GM21786 (cell line): ENCODE measurements at regions not wholly inside any gene's neighbourhood (a gene's known extent, or its start where the extent isn't known, plus 50 kb on each side); places are given as distances from the start of the nearest gene placed in this dataset.

Source experiments
- ATAC-seq: cut with Tn5 transposase; IDR thresholded peaks from one replicate; pipeline ENCODE4 v1.9.1; 2021; ENCODE audit not compliant: unreplicated experiment

DNA sequence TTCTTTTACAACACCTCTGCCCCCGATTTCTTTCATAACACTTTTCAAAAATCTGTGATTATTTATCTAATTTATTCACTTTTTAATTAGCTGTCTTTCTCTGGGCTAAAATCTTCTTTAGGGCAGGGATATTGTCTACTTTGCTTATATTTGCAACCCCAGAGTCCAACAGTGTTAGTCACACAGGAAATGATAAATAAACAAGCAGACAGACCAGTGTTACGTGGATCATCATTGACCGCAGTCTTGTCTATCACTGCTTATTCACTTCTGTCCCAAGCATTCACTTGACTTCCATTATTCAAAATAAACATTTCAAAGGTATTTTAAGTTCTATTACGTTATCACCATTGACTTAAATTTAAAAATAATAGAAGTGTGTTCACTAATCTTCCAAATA, 237.6 kb upstream of the UBE2E3 start:
- ATAC-seq: no peak

DNA sequence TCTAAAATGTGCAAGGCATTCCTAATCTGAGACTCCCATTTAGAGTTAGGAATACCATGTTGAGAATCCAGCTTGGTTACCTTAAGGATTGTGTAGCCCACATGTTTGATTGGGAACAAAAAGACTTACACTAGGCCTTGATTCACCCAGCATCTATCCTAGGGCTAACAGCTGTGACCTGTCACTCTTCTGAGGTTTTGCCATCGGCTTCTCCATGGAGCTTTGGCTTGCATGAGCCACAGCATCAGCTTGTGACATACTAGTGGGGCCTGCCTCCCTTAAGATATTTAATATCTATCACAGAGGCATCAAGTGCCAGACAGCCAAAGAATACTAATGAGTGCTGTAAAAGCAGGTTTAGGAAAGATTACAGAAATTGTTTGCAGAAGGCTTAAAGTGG, 241.3 kb upstream of the UBE2E3 start:
- ATAC-seq: no peak

DNA sequence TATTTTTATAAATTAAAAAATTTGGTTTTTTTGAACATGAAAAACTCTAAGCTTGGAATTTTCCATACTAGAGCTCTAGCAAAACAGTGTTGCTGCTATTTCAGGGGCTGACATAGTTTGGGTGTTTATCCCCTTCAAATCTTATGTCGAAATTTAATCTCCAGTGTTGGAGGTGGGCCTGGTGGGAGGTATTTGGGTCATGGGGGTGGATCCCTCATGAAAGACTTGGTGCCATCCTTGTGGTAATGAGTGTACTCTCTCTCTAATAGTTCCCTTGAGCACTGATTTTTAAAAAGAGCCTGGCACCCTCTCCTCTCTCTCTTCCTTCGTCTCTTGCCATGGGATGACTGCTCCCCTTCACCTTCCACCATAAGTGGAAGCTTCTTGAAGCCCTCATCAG, 244.6 kb upstream of the UBE2E3 start:
- ATAC-seq: no peak

DNA sequence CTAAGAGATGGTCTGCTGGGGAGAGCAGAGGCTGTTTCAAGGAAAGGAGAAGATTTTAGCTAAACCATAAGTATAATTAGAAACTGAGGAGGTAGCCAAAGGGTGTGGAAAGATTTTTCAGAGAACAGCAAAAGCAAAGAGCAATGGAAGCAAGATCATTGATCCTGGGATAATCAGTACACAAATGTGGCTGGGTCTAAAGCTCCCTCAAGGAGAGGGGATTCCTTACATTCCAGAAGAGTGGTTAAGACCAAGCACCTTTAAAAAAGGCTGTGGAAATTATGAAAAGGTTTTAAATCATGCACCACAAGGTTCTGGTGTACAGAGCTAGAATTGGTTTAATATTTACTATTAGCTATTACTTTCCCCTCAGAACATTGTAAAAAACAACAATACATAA, 246.0 kb upstream of the UBE2E3 start:
- ATAC-seq: no peak

DNA sequence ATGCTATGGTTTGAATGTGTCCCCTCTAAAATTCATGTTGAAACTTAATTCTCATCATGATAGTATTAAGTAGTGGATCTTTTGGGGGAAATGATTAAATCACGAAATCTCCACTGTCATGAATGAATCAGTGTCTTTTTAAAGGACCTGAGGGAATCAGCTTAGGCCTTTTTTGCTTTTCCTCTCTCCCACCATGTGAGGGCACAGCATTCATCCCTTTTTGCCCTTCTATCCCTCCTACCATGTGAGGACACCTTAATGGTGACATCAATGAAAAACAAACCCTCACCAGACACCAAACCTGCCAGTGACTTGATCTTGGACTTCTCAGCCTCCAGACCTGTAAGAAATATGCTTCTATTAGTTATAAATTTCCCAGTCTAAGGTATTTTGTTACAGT, 247.1 kb upstream of the UBE2E3 start:
- ATAC-seq: no peak

DNA sequence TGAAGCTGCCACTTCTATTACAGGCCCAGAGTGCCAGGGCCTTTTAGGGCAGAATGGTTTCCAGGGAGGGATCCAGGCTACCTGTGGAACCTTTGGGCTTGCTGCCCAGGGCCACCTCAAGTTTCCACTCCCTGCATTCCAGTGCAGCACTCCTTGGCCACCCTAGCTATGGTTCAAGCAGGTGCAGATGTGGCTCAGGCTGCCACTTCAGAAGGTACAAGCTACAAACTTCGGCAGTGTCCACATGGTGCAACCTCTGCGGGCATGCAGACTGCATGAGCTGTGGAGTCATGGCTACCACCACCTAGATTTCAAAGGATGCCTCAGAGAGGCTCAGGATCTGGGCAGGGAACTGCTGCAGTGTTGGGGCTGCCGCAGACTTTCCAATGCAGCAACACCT, 248.1 kb upstream of the UBE2E3 start:
- no peak for ATAC-seq

DNA sequence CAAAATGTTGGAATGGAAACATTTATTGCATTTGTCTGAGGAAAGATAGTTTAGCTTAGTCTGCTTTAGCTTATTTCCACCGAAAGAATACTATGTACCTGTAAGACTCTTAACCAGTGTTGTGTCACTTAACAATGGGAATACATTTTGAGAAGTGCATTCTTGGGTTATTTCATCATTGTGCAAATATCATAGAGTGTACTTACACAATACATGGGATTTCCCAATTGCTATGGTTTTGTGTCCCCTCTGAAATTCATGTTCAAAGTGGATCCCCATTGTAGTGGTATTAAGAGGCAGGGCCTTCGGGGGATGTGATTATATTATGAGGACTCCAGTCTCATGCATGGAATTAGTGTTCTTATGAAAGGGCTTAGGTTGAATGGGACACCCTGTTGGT, 249.4 kb upstream of the UBE2E3 start:
- ATAC-seq: no peak

DNA sequence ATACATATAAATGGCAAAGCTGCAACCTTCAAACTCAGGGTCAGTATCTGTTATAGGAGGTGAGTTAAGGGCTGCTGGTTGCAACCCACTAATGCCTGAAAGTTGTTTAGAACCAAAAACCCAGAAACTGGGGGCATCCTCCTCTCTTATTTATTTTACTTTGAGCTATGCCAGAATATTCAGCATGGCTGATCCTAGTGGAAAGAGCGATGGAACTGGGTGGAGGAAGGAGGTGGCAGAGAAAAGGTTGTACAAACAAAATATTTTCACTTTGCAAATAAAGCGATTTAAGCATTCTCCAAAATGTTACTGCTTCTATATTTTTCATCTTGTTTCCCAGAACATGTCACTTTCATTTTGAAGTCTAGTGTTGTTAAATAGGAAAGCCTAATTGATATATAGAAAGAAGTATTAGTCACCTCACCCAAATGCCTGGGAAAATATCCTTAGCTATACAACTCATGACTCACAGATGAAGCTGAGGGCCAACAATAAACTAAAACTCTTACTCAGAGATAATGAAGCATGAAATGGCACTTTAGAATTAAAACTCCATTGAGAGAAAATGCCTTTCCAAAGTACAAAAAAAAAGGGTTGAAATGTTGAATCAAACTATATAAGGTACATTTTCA, 251.4 kb upstream of the UBE2E3 start:
- no peak for ATAC-seq

DNA sequence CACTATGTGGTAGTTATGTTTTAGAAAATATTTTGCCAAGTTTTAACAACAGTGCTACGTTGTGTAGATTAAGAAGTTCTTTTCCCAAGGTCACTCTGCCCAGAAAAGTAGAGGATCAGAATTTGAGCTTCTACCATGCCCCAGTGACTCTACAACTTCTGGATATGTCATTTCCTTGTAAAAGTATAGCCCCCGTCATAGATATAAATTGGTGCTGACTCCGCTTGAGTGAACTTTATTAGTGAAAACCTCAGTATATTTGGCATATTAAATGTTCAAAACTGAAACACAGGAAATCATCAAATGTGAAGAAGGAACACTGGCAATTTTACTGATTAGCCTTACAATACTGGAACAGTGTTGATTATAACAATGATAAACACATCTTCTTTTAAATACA, 256.7 kb upstream of the UBE2E3 start:
- no peak for ATAC-seq

DNA sequence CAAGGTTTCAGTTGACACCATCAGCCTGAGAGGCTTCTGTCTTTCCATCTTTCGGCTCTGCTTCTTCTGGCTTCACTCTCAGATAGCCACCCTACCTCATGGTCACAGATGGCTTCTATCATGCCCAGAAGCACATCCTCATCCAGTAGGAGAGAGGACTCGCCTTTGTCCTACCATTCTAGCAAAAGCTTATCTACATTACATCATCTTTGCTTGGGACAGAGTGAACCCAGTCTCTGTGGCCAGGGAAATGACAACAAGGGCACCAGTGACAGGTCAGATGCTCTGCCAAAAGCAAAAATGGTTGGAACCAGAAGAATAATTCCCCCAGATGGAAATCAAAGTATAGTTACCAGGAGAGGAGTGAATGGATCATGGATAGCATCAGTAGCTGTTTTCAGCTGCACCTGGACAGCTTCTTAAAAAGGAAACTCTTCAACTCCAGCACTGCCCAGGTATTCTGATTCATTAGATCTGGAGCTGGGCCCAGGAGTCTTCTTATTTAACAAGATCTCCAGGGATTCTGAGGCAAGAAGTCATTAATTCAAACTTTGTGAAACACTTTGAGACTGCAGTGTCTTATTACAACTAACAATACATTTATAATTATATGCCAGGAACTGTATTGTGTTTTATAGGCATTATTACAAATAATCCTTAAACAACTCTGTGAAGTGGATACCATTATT, 257.7 kb upstream of the UBE2E3 start:
- no peak for ATAC-seq

DNA sequence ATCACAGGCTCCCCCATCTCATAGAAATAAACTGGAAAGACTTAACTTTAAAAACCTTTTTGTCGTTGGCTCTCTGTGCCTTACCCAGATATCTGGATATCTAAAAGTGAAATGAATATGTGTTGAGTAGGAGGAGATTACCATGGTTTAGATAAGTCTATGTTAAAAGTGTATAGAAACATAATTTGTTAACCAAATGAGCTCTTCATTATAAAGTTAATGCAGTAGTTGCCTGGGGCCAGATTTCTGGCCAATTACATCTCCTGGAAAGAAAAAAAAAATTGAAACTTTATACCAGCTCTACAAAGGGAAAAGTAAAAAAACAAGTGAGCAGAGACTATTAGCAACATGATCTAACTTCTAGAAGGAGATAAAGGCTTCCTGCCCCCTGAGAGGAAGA, 259.6 kb upstream of the UBE2E3 start:
- no peak for ATAC-seq

DNA sequence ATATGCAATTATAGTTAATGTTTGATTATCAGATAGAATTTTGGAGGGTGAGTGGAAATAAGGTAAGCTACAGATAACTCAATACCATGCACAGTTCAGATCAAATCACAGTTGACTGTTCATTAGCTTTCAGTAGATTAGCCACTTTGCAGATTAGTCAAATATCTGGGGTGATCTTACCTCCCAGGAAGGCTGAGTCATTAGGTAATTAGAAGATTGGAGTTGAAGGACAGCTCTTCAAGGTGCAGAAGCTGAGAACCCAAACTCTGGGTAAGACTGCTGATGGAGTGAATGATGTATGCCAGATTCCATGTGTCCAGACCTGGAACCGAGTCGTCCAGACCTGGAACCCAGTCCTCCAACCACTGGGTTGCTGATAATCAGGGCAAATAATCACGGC, 262.8 kb upstream of the UBE2E3 start:
- ATAC-seq: no peak

DNA sequence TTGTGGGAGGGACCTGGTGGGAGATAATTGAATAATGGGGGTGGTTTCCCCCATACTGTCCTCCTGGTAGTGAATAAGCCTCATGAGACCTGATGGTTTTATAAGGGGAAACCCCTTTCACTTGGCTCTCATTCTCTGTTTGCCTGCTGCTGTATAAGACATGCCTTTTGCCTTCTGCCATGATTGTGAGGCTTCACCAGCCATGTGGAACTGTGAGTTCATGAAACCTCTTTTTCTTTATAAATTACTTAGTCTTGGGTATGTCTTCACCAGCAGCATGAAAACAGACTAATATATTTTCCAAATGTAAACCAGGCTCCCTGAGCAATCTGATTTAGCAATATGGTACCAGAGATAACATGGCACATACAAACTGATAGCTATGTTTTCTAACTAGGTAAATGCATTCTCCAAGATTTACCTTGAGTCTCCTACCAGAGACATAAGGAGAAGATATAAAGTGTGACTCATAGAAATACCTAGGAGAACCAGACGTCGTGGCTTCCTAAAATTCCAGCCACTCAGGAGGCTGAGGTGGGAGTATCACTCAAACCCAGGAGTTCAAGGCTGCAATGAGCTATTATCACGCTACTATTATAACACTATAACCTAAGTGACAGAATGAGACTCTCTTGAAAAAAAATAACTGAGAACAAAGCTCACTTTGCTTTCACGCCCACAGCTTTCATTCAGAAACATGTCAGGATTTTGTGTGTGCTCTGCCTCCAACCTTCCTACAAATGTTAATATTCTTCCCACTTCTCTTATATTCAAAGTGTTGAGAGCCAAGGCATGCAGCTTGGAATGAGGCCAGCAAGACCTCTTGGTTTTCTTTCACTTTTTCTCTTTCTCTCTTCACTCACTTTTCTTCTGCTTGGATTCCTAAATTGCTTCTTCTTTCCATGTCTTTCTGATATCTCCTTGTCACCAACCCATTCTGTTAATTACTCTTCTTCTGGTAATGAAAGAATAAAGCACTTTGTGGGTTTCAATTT, 263.9 kb upstream of the UBE2E3 start:
- ATAC-seq: no peak

DNA sequence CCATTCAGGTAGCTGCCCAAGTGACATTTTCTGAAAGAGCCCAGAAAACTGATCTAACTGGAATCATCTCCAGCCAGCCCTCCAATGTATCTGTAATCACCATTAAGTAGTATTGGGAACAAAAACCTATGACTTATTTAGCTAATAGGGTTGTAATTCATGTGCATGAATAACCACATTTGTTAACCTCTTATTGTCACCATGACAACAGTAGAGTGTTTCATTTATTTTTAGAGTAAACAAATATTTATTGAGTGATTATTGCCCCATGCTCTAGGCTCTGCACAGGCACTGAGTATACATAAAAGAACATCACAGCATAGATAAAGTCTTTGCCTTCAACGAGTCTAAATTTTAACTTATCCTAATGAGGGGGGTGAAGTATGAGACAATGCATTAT, 265.4 kb upstream of the UBE2E3 start:
- ATAC-seq: no peak

DNA sequence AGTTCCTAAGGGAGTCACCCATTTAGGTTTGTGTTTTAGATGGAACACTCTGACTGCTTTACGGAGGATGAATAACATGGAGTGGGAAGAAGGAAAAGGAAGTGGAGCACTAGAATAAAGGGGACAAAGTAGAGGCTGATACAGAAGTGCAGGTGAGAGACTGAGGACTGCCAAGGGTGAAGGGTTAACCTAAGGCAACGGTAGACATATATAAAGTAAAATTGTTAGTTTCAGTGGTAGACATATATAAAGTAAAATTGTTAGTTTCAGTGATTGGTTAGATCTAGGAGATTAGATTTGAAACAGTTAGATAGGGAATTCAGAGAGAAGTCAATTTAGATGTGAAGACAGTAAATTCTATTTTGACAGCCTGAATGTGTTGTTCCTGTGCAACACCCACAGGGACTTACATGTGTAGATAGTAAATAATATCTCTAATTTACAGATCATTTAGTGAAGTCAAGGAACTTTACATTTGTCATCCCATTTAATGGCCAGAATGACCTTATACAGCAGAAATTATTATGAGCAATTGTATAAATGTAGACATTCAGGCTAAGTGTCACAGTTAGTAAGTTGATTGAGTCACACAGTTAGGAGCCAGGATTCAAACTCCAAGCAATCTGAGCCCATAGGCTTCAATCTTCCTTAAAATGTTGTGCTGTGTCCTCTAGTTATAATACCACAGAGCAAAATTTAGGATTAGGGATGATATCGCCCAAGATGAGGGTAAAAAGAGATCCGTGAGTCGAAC, 270.8 kb upstream of the UBE2E3 start:
- ATAC-seq: no peak

DNA sequence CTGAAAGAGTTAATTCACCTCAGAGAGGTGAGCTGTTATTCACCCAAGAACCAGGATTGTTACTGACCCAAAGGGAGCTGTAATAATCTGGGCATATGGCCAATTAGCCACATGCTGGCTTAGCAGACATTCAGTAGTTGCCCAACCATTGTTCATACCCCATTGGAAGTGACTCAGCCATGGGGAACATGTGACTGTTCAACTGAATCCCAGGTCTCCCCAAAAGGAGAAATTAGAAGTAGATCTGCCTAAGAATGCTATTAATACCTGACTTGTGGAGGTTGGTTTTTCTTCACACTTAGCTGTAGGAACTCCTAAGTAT, 272.6 kb upstream of the UBE2E3 start:
- no peak for ATAC-seq

DNA sequence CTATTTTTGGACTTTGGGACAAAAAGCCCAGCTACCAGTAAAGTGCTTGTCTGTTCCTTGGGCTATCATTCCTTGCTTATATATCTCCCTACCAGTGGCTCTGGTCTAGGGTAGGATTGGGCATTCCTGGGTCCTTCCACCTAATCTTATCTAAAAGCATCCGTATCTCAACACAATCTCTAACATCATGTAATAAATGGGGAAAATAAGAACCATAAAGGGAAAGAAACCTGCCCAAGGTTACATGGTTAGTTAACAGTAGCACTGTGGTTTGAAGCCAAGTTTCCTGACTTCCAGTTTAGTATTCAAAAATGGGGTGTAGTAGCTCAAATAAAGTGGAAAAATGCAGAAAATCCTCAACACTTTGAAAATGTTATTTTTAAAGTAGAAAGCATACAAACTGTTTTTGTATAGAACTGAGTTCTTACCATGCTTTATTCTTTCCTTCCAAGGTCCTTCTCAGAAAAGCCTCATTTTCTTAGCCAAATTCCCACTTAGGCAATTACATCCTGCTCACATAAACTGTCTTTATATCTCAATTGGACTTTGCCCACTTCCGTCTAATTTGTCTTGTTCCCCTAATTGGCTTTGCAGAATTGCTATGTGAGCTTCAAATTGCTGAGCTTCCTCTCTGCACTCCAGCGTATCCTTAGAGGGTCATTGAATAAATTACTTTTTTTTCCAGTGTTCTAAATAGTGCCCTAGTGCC, 273.1 kb upstream of the UBE2E3 start:
- no peak for ATAC-seq

DNA sequence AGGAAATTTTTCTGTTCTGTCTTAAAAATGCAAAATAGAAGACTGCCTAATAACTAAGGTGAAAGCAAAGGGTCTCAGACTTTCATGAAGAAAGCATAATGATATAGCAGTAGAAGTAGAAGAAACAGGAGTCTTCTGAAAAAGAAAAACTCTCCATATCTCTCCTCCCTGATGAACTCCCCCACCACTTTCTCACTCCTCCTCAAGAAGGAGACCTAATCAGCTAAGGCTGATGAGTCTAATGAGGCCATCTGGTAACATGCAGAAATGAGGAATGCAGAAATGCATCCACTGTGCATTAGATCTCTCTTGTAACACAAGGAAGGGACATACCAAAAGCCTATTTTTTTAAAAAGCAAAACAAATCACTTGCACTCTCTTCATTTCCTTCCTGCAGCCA, 273.7 kb upstream of the UBE2E3 start:
- no peak for ATAC-seq

DNA sequence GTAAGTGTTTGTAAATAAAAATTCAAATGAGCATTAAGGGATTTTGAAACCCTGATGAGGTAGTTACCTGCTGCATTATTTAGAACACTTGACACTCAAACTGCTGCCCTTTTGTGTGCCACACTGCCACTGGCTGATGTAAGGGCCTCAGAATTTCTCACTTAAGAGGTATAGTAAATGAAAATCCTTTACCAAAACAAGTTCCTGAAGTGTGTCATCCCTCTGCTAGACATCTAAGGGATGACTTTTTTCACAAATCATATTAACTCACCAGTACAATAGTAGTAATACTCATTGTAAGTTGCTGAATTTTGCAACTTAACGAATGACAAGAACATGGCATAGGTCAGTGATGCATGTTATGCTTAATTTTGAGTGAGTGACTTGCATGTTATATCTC, 274.9 kb upstream of the UBE2E3 start:
- no peak for ATAC-seq

DNA sequence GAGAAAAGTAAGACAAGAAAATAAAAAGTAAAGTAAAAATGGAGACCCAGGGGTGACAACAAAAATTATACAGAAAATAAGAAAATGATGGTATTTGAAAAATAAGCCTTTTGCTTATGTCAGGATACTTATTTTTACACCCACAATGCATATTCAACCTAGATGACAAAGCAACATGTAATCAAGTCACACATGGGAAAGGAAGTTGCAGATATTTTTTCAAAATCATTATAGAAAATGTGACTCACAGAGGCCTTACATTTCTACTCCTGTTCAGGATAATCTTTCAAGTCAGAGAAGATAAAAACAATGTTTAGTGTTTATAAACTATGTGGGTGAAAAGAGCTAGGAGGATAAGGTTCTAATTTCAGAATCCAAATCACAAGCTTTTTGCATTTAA, 275.3 kb upstream of the UBE2E3 start:
- ATAC-seq: no peak
